K562 (cell line): ENCODE measurements at regions not wholly inside any gene's neighbourhood (a gene's known extent, or its start where the extent isn't known, plus 50 kb on each side); places are given as distances from the start of the nearest gene placed in this dataset.

ENCODE experiments used
- TF ChIP-seq, protein P1 (sequence below): IDR thresholded peaks from 2 replicates; pipeline ENCODE4 v1.6.1; 2012; ENCODE audit warnings: low read depth, low read length, improper control_type of control experiment, borderline replicate concordance
- TF ChIP-seq, protein P2 (sequence below): fragments of 450-650 bp; IDR thresholded peaks from 2 replicates; pipeline ENCODE4 v1.6.1; 2016; ENCODE audit warnings: low read depth

DNA sequence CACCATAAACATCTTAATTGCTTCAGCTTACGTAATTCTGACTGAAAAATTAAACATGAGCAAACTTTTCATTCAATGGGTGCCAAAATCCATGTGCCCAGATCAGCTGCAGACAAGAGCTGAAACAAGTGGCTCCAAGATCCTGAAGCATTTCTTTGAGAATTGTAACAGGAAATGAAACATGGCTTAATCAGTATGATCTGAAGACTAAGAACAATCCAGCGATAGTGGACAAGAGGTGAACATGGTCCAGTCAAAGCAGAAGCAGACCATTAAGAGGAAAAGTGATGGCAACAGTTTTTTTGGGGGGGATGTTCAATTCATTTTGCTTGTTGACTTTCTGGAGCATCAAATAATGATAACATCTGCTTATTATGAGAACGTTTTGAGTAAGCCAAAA is 1964.5 kb upstream of the RAG2 start (continued):
- TF ChIP-seq, protein P1, sequence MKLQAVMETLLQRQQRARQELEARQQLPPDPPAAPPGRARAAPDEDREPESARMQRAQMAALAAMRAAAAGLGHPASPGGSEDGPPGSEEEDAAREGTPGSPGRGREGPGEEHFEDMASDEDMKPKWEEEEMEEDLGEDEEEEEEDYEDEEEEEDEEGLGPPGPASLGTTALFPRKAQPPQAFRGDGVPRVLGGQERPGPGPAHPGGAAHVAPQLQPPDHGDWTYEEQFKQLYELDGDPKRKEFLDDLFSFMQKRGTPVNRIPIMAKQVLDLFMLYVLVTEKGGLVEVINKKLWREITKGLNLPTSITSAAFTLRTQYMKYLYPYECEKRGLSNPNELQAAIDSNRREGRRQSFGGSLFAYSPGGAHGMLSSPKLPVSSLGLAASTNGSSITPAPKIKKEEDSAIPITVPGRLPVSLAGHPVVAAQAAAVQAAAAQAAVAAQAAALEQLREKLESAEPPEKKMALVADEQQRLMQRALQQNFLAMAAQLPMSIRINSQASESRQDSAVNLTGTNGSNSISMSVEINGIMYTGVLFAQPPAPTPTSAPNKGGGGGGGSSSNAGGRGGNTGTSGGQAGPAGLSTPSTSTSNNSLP = no peak
- TF ChIP-seq, protein P2, sequence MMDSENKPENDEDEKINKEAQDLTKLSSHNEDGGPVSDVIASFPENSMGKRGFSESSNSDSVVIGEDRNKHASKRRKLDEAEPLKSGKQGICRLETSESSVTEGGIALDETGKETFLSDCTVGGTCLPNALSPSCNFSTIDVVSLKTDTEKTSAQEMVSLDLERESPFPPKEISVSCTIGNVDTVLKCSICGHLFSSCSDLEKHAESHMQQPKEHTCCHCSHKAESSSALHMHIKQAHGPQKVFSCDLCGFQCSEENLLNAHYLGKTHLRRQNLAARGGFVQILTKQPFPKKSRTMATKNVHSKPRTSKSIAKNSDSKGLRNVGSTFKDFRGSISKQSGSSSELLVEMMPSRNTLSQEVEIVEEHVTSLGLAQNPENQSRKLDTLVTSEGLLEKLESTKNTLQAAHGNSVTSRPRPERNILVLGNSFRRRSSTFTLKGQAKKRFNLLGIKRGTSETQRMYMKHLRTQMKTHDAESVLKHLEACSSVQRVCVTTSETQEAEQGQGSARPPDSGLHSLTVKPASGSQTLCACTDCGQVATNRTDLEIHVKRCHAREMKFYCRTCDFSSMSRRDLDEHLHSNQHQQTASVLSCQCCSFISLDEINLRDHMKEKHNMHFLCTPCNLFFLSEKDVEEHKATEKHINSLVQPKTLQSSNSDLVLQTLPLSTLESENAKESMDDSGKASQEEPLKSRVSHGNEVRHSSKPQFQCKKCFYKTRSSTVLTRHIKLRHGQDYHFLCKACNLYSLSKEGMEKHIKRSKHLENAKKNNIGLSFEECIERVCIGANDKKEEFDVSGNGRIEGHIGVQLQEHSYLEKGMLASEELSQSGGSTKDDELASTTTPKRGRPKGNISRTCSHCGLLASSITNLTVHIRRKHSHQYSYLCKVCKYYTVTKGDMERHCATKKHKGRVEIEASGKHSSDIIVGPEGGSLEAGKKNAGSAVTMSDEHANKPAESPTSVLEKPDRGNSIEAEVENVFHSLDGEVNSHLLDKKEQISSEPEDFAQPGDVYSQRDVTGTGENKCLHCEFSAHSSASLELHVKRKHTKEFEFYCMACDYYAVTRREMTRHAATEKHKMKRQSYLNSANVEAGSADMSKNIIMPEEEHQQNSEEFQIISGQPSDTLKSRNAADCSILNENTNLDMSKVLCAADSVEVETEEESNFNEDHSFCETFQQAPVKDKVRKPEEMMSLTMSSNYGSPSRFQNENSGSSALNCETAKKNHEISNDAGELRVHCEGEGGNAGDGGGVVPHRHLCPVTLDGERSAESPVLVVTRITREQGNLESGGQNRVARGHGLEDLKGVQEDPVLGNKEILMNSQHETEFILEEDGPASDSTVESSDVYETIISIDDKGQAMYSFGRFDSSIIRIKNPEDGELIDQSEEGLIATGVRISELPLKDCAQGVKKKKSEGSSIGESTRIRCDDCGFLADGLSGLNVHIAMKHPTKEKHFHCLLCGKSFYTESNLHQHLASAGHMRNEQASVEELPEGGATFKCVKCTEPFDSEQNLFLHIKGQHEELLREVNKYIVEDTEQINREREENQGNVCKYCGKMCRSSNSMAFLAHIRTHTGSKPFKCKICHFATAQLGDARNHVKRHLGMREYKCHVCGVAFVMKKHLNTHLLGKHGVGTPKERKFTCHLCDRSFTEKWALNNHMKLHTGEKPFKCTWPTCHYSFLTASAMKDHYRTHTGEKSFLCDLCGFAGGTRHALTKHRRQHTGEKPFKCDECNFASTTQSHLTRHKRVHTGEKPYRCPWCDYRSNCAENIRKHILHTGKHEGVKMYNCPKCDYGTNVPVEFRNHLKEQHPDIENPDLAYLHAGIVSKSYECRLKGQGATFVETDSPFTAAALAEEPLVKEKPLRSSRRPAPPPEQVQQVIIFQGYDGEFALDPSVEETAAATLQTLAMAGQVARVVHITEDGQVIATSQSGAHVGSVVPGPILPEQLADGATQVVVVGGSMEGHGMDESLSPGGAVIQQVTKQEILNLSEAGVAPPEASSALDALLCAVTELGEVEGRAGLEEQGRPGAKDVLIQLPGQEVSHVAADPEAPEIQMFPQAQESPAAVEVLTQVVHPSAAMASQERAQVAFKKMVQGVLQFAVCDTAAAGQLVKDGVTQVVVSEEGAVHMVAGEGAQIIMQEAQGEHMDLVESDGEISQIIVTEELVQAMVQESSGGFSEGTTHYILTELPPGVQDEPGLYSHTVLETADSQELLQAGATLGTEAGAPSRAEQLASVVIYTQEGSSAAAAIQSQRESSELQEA = no peak
